ENCODE measurements at regions not wholly inside any gene's neighbourhood (a gene's known extent, or its start where the extent isn't known, plus 50 kb on each side); places are given as distances from the start of the nearest gene placed in this dataset.

DNA sequence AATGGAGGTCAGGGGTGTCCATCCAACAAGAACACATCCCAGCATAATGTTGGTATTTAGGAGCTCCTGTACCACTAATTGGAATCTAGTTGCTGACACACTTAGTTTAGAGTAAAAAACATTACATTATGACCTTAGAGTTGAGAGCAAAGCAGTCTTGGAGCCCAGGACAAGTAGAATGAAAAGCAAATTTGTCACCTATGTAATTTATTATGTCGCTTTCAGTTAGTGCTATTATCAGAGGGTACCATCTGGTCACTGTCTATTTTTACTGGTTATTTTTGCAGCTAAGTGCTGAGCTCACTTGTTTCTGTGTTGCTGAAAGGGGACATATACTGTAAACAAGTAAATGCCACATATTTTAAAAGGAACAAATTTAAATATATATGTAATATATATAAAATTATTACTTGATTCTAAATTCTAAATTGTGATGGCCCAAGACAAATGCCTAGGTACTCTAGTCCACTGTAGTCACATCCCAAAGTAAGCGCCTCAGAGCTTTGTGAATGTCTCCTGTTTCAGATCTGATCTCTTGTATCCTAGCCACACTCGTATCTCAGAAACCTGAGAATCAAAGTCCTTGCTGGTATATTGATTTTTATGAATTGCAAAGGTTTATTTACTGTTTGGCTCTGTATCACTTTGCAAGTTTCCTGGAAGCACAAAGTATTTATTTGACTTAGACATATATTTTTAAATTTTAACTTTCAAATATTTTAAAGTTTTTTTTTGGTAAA is 148.6 kb upstream of the MAN1A1 start:
- TF ChIP-seq, protein P1, sequence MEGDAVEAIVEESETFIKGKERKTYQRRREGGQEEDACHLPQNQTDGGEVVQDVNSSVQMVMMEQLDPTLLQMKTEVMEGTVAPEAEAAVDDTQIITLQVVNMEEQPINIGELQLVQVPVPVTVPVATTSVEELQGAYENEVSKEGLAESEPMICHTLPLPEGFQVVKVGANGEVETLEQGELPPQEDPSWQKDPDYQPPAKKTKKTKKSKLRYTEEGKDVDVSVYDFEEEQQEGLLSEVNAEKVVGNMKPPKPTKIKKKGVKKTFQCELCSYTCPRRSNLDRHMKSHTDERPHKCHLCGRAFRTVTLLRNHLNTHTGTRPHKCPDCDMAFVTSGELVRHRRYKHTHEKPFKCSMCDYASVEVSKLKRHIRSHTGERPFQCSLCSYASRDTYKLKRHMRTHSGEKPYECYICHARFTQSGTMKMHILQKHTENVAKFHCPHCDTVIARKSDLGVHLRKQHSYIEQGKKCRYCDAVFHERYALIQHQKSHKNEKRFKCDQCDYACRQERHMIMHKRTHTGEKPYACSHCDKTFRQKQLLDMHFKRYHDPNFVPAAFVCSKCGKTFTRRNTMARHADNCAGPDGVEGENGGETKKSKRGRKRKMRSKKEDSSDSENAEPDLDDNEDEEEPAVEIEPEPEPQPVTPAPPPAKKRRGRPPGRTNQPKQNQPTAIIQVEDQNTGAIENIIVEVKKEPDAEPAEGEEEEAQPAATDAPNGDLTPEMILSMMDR (conservative IDR thresholded peaks at IDR 0.05; ENCODE audit: low read depth in 2 of 2), result no peak
- TF ChIP-seq EZH2 (IDR thresholded peaks at IDR 0.05; ENCODE audit: low read depth, unreplicated experiment) (no peak), POLR2AphosphoS5 (IDR thresholded peaks at IDR 0.05; ENCODE audit: low read depth) (no peak), ZNF331 (CRISPR knock-in tag; IDR thresholded peaks at IDR 0.05; ENCODE audit: low read depth) (no peak), NANOG (IDR thresholded peaks at IDR 0.05; ENCODE audit: borderline replicate concordance) (no peak), JUNB (IDR thresholded peaks at IDR 0.05; ENCODE audit: unreplicated experiment) (no peak)
- TF ChIP-seq, protein P2, sequence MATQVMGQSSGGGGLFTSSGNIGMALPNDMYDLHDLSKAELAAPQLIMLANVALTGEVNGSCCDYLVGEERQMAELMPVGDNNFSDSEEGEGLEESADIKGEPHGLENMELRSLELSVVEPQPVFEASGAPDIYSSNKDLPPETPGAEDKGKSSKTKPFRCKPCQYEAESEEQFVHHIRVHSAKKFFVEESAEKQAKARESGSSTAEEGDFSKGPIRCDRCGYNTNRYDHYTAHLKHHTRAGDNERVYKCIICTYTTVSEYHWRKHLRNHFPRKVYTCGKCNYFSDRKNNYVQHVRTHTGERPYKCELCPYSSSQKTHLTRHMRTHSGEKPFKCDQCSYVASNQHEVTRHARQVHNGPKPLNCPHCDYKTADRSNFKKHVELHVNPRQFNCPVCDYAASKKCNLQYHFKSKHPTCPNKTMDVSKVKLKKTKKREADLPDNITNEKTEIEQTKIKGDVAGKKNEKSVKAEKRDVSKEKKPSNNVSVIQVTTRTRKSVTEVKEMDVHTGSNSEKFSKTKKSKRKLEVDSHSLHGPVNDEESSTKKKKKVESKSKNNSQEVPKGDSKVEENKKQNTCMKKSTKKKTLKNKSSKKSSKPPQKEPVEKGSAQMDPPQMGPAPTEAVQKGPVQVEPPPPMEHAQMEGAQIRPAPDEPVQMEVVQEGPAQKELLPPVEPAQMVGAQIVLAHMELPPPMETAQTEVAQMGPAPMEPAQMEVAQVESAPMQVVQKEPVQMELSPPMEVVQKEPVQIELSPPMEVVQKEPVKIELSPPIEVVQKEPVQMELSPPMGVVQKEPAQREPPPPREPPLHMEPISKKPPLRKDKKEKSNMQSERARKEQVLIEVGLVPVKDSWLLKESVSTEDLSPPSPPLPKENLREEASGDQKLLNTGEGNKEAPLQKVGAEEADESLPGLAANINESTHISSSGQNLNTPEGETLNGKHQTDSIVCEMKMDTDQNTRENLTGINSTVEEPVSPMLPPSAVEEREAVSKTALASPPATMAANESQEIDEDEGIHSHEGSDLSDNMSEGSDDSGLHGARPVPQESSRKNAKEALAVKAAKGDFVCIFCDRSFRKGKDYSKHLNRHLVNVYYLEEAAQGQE (IDR thresholded peaks at IDR 0.05; ENCODE audit: unreplicated experiment), result no peak
